Activated CD8-positive, alpha-beta T cell treated with anti-CD3 and anti-CD28 coated beads for 36 hours (primary cell): ENCODE measurements at regions not wholly inside any gene's neighbourhood (a gene's known extent, or its start where the extent isn't known, plus 50 kb on each side); places are given as distances from the start of the nearest gene placed in this dataset.

Experiments used
- ATAC-seq: fragments of 200-7000 bp; cut with Tn5 transposase; one replicate; pipeline ENCODE4 v1.10.0; 2021; ENCODE audit warnings: mild to moderate bottlenecking, moderate library complexity
- CTCF ChIA-PET: fragments of 350-600 bp; sonication (Branson Sonifier 250); formaldehyde crosslinking; loops from one replicate; lab custom pipeline; 2021; ENCODE audit warnings: antibody characterized with exemption; lab: Charles Lee
- POLR2A ChIA-PET: fragments of 350-600 bp; sonication (Branson Sonifier 250); formaldehyde crosslinking; loops from one replicate; lab custom pipeline; 2021; ENCODE audit warnings: antibody characterized with exemption; lab: Charles Lee
- DNase-seq: peaks from one replicate; pipeline ENCODE4 v3.0.0-alpha.2; 2020
- H3K27ac Mint-ChIP-seq: one replicate; pipeline ENCODE4 v1.8.0; 2021; ENCODE audit warnings: mild to moderate bottlenecking, mixed read lengths
- H3K27me3 Mint-ChIP-seq: one replicate; pipeline ENCODE4 v1.8.0; 2021; ENCODE audit warnings: mixed read lengths
- H3K36me3 Mint-ChIP-seq: one replicate; pipeline ENCODE4 v1.8.0; 2021; ENCODE audit warnings: low read depth, mixed read lengths
- H3K4me1 Mint-ChIP-seq: one replicate; pipeline ENCODE4 v1.8.0; 2021; ENCODE audit warnings: low read depth, mixed read lengths
- H3K4me3 Mint-ChIP-seq: one replicate; pipeline ENCODE4 v1.8.0; 2021; ENCODE audit warnings: mild to moderate bottlenecking, moderate library complexity, mixed read lengths
- H3K9me3 Mint-ChIP-seq: one replicate; pipeline ENCODE4 v1.8.0; 2021; ENCODE audit warnings: mixed read lengths
- CTCF ChIP-seq: fragments of 200-600 bp; IDR thresholded peaks from one replicate; pipeline ENCODE4 v1.8.0; 2022; ENCODE audit warnings: antibody characterized with exemption, mild to moderate bottlenecking
- intact Hi-C: fragments of 100-400 bp; cut with micrococcal nuclease; formaldehyde crosslinking; loops from one replicate; pipeline ENCODE4 v1.10.0; 2022

GRCh38 chr3:182214416-182214815, 502.7 kb downstream of the SOX2 start:
- CTCF ChIA-PET, result no interaction called here
- no peaks in the 10 kb centered on the region for H3K36me3 Mint-ChIP-seq
- no peaks in the 10 kb centered on the region for H3K27me3 Mint-ChIP-seq
- ATAC-seq, result no peak
- POLR2A ChIA-PET, result no interaction called here
- no peak overlapping the region for H3K4me3 Mint-ChIP-seq
- TF ChIP-seq CTCF, result no peak
- no peaks in the 10 kb centered on the region for H3K9me3 Mint-ChIP-seq
- H3K27ac Mint-ChIP-seq, result no peak overlapping the region
- DNase-seq, result no peak
- intact Hi-C loops, result no loop called here
- no peaks in the 10 kb centered on the region for H3K4me1 Mint-ChIP-seq

GRCh38 chr3:182215881-182216280, 504.2 kb downstream of the SOX2 start:
- Mint-ChIP-seq H3K27ac (no peak overlapping the region), H3K27me3 (no peaks in the 10 kb centered on the region), H3K4me1 (no peaks in the 10 kb centered on the region), H3K4me3 (no peak overlapping the region), H3K36me3 (no peaks in the 10 kb centered on the region), H3K9me3 (no peaks in the 10 kb centered on the region)
- ChIA-PET POLR2A (no interaction called here), CTCF (no interaction called here)
- intact Hi-C loops, result no loop called here
- no peak for ATAC-seq
- DNase-seq, result no peak
- no peak for TF ChIP-seq CTCF

- H3K4me1 Mint-ChIP-seq, result no peaks in the 10 kb centered on the region
- ATAC-seq, result no peak
- H3K27me3 Mint-ChIP-seq, result no peaks in the 10 kb centered on the region
- H3K4me3 Mint-ChIP-seq, result no peak overlapping the region
- DNase-seq, result no peak
- intact Hi-C loops, result no loop called here
- ChIA-PET CTCF (no interaction called here), POLR2A (no interaction called here)
- H3K27ac Mint-ChIP-seq, result no peak overlapping the region
- no peaks in the 10 kb centered on the region for H3K36me3 Mint-ChIP-seq
- TF ChIP-seq CTCF, result no peak
- no peaks in the 10 kb centered on the region for H3K9me3 Mint-ChIP-seq
Observed at GRCh38 chr3:182216311-182216970, 504.7 kb downstream of the SOX2 start.

DNA sequence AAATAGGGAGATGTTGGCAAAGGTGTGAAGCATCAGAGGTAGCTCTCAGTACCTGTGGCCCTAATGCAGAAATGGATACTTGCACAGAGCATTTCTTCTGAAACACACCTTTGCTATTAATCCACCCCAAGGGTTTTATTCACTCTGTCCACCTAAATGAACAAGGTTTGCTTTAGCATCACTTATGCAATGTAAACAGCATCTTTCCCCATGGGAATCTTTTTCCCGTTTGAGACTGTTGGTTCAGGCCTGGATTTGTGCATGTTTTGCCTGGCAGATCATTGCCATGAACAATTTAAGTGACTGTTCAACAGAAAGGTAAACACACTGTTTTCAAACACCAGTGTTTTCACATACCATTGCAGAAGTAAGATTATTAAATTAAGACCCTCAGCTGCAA, 508.3 kb downstream of the SOX2 start:
- no peaks in the 10 kb centered on the region for H3K4me1 Mint-ChIP-seq
- ATAC-seq (no peak), DNase-seq (no peak)
- no peak overlapping the region for H3K27ac Mint-ChIP-seq
- POLR2A ChIA-PET, result no interaction called here
- intact Hi-C loops, result no loop called here
- H3K27me3 Mint-ChIP-seq, result no peaks in the 10 kb centered on the region
- CTCF ChIA-PET, result no interaction called here
- no peaks in the 10 kb centered on the region for H3K36me3 Mint-ChIP-seq
- no peak overlapping the region for H3K4me3 Mint-ChIP-seq
- TF ChIP-seq CTCF, result no peak
- H3K9me3 Mint-ChIP-seq, result no peaks in the 10 kb centered on the region

- no peak for ATAC-seq
- CTCF ChIA-PET, result no interaction called here
Observed at GRCh38 chr3:182220471-182220870, 508.7 kb downstream of the SOX2 start.

More at GRCh38 chr3:182220471-182220870, 508.7 kb downstream of the SOX2 start:
- H3K27ac Mint-ChIP-seq, result no peak overlapping the region
- no peak overlapping the region for H3K4me3 Mint-ChIP-seq
- H3K9me3 Mint-ChIP-seq, result no peaks in the 10 kb centered on the region
- no peaks in the 10 kb centered on the region for H3K27me3 Mint-ChIP-seq
- no peak for DNase-seq
- intact Hi-C loops, result no loop called here
- H3K4me1 Mint-ChIP-seq, result no peaks in the 10 kb centered on the region
- no peak for TF ChIP-seq CTCF
- POLR2A ChIA-PET, result no interaction called here
- no peaks in the 10 kb centered on the region for H3K36me3 Mint-ChIP-seq
